NCI-H146 (cell line): ENCODE measurements at regions not wholly inside any gene's neighbourhood (a gene's known extent, or its start where the extent isn't known, plus 50 kb on each side); places are given as distances from the start of the nearest gene placed in this dataset.
A peak's percentile ranks its signal among the peaks of the same experiment; 100 is the strongest.

Source experiments
- DNase-seq: peaks from one replicate; lab custom pipeline; 2025; lab: John Stamatoyannopoulos, UW

GRCh38 chr20:24738981-24739633 is 210.0 kb upstream of the CST7 start:
- DNase-seq: no peak

- DNase-seq: no peak
Measured at GRCh38 chr20:24739746-24740145, 209.3 kb upstream of the CST7 start.

DNA sequence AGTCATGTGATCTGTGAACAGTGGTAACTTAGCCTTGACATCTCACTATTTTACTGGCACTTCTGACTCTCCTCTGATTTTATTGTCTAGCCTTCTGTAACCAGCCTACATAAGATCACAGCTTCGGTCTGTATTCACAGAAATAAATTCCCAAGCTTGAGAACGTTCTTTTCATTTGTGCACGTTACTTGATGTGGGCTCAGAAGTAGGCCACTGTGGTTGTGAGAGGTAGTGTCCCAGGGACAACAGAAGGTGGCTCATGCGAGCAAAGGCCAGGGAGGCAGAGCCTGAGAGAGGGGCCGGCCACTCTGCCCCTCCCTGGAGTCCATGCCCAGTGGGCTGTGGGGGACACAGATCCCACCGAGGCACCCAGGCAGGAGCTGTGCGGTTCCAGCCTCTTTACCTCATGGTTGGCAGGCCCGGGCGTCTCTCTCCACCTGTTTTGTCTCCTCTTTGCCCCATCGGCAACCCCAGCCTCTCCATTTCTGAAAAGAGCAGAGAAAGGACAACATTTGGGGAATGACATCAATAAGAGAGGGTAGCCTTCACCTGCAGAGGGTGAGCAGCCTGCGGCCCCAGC is 207.5 kb upstream of the CST7 start:
- DNase-seq: no peak

GRCh38 chr20:24742436-24742835 is 206.6 kb upstream of the CST7 start:
- DNase-seq: no peak

DNA sequence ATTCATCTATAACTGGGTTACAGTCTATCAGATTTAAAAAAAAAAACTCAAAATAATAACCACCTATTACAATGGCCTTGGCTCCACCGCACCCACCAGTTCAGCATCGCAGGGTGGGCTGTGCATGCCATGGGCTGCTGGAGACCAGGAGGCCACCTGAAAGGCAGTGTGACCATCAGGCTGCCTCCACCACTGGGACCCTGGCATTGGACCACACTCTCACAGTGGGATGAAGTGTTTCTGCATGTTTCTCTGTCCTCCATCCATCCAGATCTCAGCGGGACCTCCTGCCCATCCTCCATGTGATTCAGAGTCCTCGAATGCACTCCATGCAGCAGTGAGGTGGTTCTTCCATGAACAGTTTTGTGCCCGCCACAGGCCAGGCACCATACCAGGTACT is 206.1 kb upstream of the CST7 start:
- no peak for DNase-seq

- no peak for DNase-seq
Measured at GRCh38 chr20:24743641-24744040, 205.4 kb upstream of the CST7 start.

DNA sequence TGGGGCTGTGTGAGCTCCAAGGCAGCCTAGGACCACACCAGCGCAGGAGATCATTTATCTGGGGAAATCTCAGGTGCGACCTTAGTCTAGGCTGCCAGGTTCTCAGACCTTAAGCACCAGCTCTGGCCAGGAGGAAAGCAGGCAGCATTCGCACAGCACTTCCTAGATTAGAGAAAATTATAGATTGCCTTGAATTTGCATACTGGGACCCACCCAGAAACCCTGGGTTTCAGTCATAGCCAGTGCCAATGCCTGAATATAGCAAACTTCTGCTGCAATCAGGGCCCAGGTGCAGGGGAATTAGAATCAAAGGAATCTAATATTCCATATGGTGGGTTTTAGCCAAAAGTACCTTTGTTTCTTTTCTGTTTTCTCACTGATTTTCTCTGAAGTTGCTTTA is 204.3 kb upstream of the CST7 start:
- no peak for DNase-seq

- no peak for DNase-seq
Measured at GRCh38 chr20:24745206-24745605, 203.9 kb upstream of the CST7 start.

GRCh38 chr20:24745617-24746350 is 203.3 kb upstream of the CST7 start:
- DNase-seq: no peak

DNA sequence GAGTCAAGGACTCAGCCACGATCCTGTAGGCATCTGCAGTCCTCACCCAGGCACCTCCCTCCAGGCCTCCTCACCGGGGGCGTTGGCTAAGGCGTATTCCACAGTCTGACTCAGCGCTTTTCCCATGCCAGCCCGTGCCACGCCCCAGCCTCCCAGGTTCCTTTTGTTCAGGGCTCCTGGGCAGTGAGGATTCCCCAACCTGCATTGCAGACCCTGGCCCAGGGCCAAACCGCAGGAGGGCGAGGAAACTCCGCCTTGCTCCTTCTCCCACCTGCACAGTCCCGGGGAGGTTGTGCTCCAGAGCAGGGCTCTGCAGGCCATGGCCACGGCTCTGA is 202.8 kb upstream of the CST7 start:
- peak; percentile 69 for DNase-seq

- no peak for DNase-seq
Measured at GRCh38 chr20:24747010-24747712, 201.9 kb upstream of the CST7 start.

- DNase-seq: no peak
Measured at GRCh38 chr20:24747881-24748595, 201.0 kb upstream of the CST7 start.

- no peak for DNase-seq
Measured at GRCh38 chr20:24751551-24751950, 197.5 kb upstream of the CST7 start.

- DNase-seq: no peak
Measured at GRCh38 chr20:24752612-24753011, 196.5 kb upstream of the CST7 start.

DNA sequence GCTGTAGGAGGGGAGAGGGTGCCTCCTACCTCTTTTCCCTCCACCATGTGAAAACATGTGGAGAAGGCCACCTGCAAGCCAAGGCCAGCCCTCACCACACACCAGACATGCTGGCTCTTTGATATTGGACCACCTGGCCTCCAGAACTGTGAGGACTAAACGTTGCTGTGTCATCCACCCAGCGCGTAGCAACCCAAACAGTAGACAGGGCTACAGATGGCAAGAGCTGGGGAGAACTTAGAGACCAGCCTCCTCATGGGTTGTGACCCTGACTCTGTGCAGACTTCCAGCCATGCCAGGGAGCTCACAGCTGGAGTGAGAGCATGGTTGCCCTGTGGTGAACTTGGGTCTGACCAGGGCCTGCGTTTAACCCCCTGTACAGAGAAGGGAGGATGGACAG is 195.9 kb upstream of the CST7 start:
- DNase-seq: peak; percentile 11

DNA sequence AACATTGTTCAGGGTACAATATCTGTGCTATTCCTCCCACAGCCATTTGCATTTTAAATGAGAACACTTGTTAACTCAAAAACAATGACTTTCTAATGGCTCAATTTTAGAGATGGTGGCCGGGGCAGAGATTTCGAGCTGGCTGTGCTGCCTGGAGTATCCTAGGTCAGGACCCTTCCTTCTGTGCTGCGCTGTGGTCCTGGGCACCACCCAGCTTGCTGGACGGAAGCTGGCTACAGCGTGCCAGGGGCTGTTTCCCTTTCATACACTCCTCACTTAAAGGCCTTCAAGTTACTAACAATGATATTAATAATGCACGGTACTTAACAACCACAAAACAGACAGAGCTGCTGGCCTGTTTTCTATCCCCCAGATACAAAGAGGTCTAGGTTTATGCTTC is 194.4 kb upstream of the CST7 start:
- DNase-seq: no peak

DNA sequence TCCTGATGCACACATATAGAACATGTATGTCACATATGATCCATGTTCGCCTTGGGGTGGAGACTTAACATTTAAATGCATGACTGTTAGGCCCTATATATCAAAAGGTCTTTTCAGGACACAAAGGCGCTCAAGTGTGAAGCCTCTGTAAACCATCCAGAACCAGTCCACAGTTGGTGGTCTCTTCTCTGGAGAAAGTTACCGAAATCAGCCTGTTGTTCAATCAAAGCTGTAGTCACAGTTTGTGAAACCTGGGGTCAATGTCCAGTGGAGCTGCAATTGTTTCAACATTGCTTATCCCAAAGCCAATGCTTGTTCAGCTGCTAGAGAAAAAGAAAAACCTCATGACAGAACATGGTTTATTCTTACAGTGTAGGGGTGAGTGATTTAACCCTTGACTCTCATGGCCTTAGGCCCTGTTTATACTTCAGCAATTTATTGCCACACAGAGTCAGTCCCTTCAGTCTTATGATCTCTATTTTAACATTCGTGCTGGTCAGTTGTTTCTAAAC is 193.6 kb upstream of the CST7 start:
- DNase-seq: peak; percentile 76

GRCh38 chr20:24756292-24757025 is 192.6 kb upstream of the CST7 start:
- no peak for DNase-seq

- DNase-seq: no peak
Measured at GRCh38 chr20:24761220-24762065, 187.6 kb upstream of the CST7 start.

DNA sequence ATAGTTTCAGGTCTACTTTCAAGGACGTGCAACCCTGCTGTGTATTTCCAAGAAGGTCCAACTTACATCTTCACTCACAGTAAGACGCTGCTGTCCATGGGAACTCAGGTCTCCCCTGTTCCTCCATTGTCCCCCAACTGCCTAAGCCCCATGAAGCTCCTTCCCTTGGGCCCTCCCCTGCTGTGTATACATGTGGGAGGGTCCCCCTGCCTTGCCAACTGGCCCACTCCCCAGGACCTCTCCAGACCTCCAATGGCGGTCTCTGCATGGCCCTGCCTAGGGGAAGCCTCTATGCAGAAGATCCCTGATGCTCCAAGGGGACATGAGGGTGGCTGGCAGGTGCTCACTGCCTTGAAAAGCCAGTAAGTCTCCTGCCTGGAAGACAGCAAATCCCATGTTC is 186.7 kb upstream of the CST7 start:
- DNase-seq: no peak
